ENCODE measurements at regions not wholly inside any gene's neighbourhood (a gene's known extent, or its start where the extent isn't known, plus 50 kb on each side); places are given as distances from the start of the nearest gene placed in this dataset.

- Histone ChIP-seq H4K8ac (replicated peaks; ENCODE audit: insufficient read length, low read depth, low read length) (no peak overlapping the region), H3K14ac (ENCODE audit: insufficient read depth, low read length) (no peak overlapping the region), H3K23me2 (ENCODE audit: insufficient read length, low read depth, low read length, poor library complexity, severe bottlenecking) (no peaks in the 10 kb centered on the region), H3K23ac (ENCODE audit: insufficient read length, low read depth, low read length) (no peak overlapping the region), H4K5ac (ENCODE audit: insufficient read length, low read depth, low read length) (no peak overlapping the region), H3K27me3 (ENCODE audit: insufficient read depth, low read length) (no peaks in the 10 kb centered on the region), H3K27ac (ENCODE audit: insufficient read length, low read depth, low read length) (no peak overlapping the region), H2AK5ac (ENCODE audit: insufficient read length, low read length) (no peak overlapping the region), H3K79me1 (ENCODE audit: insufficient read depth, low read depth, low read length, poor library complexity, severe bottlenecking) (no peaks in the 10 kb centered on the region), H3K9ac (ENCODE audit: extremely low read depth, insufficient read length, low read length) (no peak overlapping the region), H2BK5ac (ENCODE audit: insufficient read length, low read length) (no peak overlapping the region), H3K18ac (ENCODE audit: insufficient read length, low read depth, low read length) (no peak overlapping the region), H2BK20ac (ENCODE audit: low read depth, low read length, poor library complexity, severe bottlenecking) (no peak overlapping the region), H2BK12ac (ENCODE audit: insufficient read length, low read depth, low read length) (no peak overlapping the region), H4K20me1 (ENCODE audit: control insufficient read depth, insufficient read depth, insufficient read length) (no peaks in the 10 kb centered on the region), H3K4ac (ENCODE audit: low read depth, low read length) (no peak overlapping the region), H3T11ph (ENCODE audit: low read length) (no peak overlapping the region), H2BK15ac (ENCODE audit: low read depth, low read length) (no peak overlapping the region), H3K9me3 (ENCODE audit: control insufficient read depth, low read depth, low read length) (no peaks in the 10 kb centered on the region), H3K4me2 (ENCODE audit: insufficient read depth, insufficient read length, low read length) (no peak overlapping the region), H3K79me2 (ENCODE audit: insufficient read depth, low read length) (no peaks in the 10 kb centered on the region), H3K56ac (ENCODE audit: insufficient read length, low read depth, low read length) (no peak overlapping the region), H2BK120ac (ENCODE audit: low read depth, low read length, poor library complexity, severe bottlenecking) (no peak overlapping the region), H3K4me1 (ENCODE audit: insufficient read depth, low read length) (no peaks in the 10 kb centered on the region), H2AFZ (ENCODE audit: low read length) (no peak overlapping the region), H4K91ac (ENCODE audit: insufficient read length, low read depth, low read length) (no peak overlapping the region)
- Mint-ChIP-seq H3K9me3 (no peaks in the 10 kb centered on the region), H3K27me3 (ENCODE audit: low read depth) (peaks cover 4% of the 10 kb centered on the region), H3K4me1 (peaks cover 6 to 7% of the 10 kb centered on the region in 2 experiments), H3K36me3 (ENCODE audit: insufficient read depth in 1 of 3, low read depth in 3 of 3) (no peaks in the 10 kb centered on the region; a peak in 1 of 7 replicates), H3K27ac (no peak overlapping the region), H3K4me3 (no peak overlapping the region)
- DNase-seq, result no peak
- TF ChIP-seq, protein P1, sequence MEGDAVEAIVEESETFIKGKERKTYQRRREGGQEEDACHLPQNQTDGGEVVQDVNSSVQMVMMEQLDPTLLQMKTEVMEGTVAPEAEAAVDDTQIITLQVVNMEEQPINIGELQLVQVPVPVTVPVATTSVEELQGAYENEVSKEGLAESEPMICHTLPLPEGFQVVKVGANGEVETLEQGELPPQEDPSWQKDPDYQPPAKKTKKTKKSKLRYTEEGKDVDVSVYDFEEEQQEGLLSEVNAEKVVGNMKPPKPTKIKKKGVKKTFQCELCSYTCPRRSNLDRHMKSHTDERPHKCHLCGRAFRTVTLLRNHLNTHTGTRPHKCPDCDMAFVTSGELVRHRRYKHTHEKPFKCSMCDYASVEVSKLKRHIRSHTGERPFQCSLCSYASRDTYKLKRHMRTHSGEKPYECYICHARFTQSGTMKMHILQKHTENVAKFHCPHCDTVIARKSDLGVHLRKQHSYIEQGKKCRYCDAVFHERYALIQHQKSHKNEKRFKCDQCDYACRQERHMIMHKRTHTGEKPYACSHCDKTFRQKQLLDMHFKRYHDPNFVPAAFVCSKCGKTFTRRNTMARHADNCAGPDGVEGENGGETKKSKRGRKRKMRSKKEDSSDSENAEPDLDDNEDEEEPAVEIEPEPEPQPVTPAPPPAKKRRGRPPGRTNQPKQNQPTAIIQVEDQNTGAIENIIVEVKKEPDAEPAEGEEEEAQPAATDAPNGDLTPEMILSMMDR (conservative IDR thresholded peaks at IDR 0.05), result no peak
- WGBS (ENCODE audit: extremely low coverage, insufficient read length, low lambda C conversion rate), result no CpG with 5 or more reads among the region's 3 CpGs
Measured at GRCh38 chr6:79775222-79775621, 144.1 kb downstream of the SH3BGRL2 start.

Data from H9 (cell line).